WTC11 (cell line): ENCODE measurements at regions not wholly inside any gene's neighbourhood (a gene's known extent, or its start where the extent isn't known, plus 50 kb on each side); places are given as distances from the start of the nearest gene placed in this dataset.

Experiments
- CREB1 ChIP-seq: sonication (generic); formaldehyde crosslinking; IDR thresholded peaks from 2 replicates; pipeline ENCODE4 v1.8.0; 2023; ENCODE audit warnings: mild to moderate bottlenecking, missing genetic modification reagents
- IRF2 ChIP-seq: sonication (generic); formaldehyde crosslinking; IDR thresholded peaks from 2 replicates; pipeline ENCODE4 v1.8.0; 2022; ENCODE audit warnings: low read depth, missing genetic modification reagents, borderline replicate concordance
- TEAD4 ChIP-seq: sonication (generic); formaldehyde crosslinking; IDR thresholded peaks from 2 replicates; pipeline ENCODE4 v1.8.0; 2022; ENCODE audit warnings: mild to moderate bottlenecking, missing genetic modification reagents
- TF ChIP-seq, protein P1 (sequence below): fragments of 200-600 bp; IDR thresholded peaks from 2 replicates; pipeline ENCODE4 v1.8.0; 2022; ENCODE audit warnings: antibody characterized with exemption
- TF ChIP-seq, protein P2 (sequence below): sonication (generic); formaldehyde crosslinking; IDR thresholded peaks from 2 replicates; pipeline ENCODE4 v1.8.0; 2022; ENCODE audit warnings: missing genetic modification reagents
- TF ChIP-seq, protein P3 (sequence below): sonication (generic); formaldehyde crosslinking; IDR thresholded peaks from 2 replicates; pipeline ENCODE4 v1.8.1; 2023; ENCODE audit warnings: mild to moderate bottlenecking, moderate library complexity, missing genetic modification reagents
- TF ChIP-seq, protein P4 (sequence below): sonication (generic); formaldehyde crosslinking; IDR thresholded peaks from 2 replicates; pipeline ENCODE4 v1.8.0; 2022; ENCODE audit warnings: mild to moderate bottlenecking, missing genetic modification reagents
- TF ChIP-seq, protein P5 (sequence below): sonication (generic); formaldehyde crosslinking; IDR thresholded peaks from 2 replicates; pipeline ENCODE4 v1.8.1; 2023; ENCODE audit warnings: mild to moderate bottlenecking, missing genetic modification reagents, moderate library complexity

DNA sequence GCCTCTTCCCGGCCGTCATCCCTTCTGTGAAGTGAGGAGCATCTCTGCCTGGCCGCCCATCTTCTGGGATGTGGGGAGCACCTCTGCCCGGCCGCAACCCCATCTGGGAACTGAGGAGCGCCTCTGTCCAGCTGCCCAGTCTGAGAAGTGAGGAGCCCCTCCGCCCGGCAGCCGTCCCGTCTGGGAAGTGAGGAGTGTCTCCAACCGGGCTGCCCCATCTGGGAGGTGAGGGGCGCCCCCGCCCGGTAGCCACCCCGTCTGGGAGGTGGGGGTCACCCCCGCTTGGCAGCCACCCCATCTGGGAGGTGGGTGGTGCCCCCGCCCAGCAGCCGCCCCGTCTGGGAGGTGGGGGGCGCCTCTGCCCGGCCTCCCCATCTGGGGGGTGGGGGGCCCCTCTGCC, 142.3 kb downstream of the LAS1L start:
- TF ChIP-seq, protein P1, sequence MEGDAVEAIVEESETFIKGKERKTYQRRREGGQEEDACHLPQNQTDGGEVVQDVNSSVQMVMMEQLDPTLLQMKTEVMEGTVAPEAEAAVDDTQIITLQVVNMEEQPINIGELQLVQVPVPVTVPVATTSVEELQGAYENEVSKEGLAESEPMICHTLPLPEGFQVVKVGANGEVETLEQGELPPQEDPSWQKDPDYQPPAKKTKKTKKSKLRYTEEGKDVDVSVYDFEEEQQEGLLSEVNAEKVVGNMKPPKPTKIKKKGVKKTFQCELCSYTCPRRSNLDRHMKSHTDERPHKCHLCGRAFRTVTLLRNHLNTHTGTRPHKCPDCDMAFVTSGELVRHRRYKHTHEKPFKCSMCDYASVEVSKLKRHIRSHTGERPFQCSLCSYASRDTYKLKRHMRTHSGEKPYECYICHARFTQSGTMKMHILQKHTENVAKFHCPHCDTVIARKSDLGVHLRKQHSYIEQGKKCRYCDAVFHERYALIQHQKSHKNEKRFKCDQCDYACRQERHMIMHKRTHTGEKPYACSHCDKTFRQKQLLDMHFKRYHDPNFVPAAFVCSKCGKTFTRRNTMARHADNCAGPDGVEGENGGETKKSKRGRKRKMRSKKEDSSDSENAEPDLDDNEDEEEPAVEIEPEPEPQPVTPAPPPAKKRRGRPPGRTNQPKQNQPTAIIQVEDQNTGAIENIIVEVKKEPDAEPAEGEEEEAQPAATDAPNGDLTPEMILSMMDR: no peak
- no peak for TF ChIP-seq TEAD4
- TF ChIP-seq, protein P2, sequence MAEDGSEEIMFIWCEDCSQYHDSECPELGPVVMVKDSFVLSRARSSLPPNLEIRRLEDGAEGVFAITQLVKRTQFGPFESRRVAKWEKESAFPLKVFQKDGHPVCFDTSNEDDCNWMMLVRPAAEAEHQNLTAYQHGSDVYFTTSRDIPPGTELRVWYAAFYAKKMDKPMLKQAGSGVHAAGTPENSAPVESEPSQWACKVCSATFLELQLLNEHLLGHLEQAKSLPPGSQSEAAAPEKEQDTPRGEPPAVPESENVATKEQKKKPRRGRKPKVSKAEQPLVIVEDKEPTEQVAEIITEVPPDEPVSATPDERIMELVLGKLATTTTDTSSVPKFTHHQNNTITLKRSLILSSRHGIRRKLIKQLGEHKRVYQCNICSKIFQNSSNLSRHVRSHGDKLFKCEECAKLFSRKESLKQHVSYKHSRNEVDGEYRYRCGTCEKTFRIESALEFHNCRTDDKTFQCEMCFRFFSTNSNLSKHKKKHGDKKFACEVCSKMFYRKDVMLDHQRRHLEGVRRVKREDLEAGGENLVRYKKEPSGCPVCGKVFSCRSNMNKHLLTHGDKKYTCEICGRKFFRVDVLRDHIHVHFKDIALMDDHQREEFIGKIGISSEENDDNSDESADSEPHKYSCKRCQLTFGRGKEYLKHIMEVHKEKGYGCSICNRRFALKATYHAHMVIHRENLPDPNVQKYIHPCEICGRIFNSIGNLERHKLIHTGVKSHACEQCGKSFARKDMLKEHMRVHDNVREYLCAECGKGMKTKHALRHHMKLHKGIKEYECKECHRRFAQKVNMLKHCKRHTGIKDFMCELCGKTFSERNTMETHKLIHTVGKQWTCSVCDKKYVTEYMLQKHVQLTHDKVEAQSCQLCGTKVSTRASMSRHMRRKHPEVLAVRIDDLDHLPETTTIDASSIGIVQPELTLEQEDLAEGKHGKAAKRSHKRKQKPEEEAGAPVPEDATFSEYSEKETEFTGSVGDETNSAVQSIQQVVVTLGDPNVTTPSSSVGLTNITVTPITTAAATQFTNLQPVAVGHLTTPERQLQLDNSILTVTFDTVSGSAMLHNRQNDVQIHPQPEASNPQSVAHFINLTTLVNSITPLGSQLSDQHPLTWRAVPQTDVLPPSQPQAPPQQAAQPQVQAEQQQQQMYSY (CRISPR knock-in tag): no peak
- TF ChIP-seq CREB1 (CRISPR knock-in tag): no peak
- TF ChIP-seq, protein P3, sequence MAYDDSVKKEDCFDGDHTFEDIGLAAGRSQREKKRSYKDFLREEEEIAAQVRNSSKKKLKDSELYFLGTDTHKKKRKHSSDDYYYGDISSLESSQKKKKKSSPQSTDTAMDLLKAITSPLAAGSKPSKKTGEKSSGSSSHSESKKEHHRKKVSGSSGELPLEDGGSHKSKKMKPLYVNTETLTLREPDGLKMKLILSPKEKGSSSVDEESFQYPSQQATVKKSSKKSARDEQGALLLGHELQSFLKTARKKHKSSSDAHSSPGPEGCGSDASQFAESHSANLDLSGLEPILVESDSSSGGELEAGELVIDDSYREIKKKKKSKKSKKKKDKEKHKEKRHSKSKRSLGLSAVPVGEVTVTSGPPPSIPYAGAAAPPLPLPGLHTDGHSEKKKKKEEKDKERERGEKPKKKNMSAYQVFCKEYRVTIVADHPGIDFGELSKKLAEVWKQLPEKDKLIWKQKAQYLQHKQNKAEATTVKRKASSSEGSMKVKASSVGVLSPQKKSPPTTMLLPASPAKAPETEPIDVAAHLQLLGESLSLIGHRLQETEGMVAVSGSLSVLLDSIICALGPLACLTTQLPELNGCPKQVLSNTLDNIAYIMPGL (CRISPR knock-in tag): no peak
- no peak for TF ChIP-seq IRF2 (CRISPR knock-in tag)
- TF ChIP-seq, protein P4, sequence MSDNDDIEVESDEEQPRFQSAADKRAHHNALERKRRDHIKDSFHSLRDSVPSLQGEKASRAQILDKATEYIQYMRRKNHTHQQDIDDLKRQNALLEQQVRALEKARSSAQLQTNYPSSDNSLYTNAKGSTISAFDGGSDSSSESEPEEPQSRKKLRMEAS: no peak
- TF ChIP-seq, protein P5, sequence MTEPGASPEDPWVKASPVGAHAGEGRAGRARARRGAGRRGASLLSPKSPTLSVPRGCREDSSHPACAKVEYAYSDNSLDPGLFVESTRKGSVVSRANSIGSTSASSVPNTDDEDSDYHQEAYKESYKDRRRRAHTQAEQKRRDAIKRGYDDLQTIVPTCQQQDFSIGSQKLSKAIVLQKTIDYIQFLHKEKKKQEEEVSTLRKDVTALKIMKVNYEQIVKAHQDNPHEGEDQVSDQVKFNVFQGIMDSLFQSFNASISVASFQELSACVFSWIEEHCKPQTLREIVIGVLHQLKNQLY: no peak
